Epidermal melanocyte (primary cell): ENCODE measurements at regions not wholly inside any gene's neighbourhood (a gene's known extent, or its start where the extent isn't known, plus 50 kb on each side); places are given as distances from the start of the nearest gene placed in this dataset.
"Not testable (repeated sequence)": the region's sequence is repeated elsewhere in the genome, so short reads cannot be mapped to it uniquely, and the experiment has no call there.

Source experiments
- DNase-seq: peaks from one replicate; pipeline ENCODE4 v3.0.0; 2011; ENCODE audit warnings: low spot score; ENCODE audit not compliant: insufficient read length

- DNase-seq: no peak
Observed at GRCh38 chr11:126149759-126150625, 61.5 kb downstream of the RPUSD4 start.

DNA sequence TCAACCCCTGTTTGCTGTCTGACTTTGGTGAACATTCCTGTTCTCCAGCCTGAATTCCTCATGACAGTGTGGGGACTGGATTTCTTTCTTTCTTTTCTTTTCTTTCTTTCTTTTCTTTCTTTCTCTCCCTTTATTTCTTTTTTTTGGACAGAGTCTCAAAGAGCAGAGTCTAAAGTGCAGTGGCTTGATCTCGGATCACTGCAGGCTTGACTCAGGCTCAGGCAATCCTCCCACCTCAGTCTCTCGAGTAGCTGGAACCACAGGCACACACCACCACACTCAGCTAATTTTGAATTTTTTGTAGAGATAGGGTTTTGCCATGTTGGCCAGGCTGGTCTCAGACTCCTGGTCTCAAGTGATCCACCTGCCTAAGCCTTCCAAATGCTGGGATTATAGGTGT lies 63.1 kb downstream of the RPUSD4 start:
- DNase-seq: no peak

- no peak for DNase-seq
Observed at GRCh38 chr11:126147208-126148111, 64.0 kb downstream of the RPUSD4 start.

GRCh38 chr11:126146454-126147192 lies 64.8 kb downstream of the RPUSD4 start:
- peak; percentile 69 for DNase-seq

GRCh38 chr11:126145954-126146353 lies 65.5 kb downstream of the RPUSD4 start:
- DNase-seq: no peak

DNA sequence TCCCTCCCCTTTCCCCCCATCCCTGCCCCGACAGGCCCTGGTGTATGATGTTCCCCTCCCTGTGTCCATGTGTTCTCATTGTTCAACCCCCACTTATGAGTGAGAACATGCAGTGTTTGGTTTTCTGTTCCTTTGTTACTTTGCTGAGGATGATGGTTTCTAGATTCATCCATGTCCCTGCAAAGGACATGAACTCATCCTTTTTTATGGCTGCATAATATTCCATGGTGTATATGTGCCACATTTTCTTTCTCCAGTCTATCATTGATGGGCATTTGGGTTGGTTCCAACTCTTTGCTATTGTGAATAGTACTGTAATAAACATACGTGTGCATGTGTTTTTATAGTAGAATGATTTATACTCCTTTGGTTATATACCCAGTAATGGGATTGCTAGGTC lies 68.0 kb downstream of the RPUSD4 start:
- DNase-seq: not testable (repeated sequence)

- peak; percentile 73 for DNase-seq
Observed at GRCh38 chr11:126140926-126141280, 70.5 kb downstream of the RPUSD4 start.

- DNase-seq: no peak
Observed at GRCh38 chr11:126140201-126140925, 71.1 kb downstream of the RPUSD4 start.

DNA sequence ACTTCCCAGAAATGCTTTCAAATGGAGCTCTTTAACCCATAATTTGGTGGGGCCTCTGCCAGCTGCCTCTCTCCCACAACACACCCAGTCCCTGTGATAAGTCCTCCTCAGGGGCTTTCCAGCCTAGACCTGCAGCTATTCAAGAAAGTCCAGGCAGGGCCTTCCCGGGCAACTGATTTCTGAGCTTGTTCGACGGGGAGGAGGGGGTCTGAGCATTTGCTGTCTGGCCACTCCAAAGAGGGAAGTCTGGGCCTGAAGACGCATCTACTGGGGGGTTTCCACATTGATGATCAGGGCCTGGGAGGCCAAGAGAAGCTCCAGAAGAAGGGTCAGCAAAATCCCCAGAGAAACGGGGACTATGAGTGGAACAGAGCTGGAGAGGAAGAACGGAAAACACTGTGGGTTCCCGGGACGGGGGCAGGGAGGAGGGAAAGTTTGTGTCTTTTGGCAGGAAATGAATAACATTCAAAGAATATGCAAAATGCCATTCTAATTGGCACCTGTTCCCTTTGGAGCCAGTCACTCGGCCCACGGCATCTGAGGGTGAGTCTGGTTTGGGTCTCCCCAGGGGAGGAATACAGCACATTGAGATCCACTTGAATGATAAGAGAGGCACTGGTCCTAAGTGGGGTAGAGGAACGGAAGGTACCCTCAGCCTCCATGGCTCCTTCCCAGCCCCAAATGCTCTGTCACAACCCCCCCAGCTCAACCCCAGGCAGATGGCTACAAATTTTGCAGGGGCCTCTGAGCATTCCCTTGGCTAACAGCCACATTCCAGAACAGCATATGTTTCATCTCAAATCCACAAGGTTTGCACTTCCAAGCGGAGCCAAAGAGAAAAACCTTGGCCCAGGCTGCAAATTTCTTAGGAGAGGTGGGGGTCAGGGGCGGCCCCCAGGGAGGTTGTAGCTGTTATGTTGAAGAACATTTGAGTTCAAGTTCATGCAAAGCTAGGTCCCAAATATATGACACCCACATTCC lies 72.0 kb downstream of the RPUSD4 start:
- no peak for DNase-seq

DNA sequence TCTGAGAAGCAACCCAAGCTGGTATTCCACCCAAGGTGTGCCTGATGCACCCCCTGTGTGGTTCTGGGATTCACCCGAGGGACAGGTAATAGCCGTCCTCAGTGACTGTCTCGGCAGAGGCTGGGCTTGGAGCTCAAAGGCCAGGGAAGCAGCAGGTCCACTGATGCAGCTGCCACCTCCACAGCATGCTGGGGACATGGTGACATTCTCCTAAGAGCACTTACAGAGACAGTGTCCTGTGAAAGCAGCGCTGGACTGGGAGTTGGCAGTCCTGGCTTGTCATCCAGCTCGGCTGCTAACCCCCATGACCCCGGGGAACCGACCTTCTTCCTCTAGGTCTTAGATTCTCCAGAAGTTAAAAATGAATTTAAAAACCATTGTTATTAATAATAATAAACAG lies 72.8 kb downstream of the RPUSD4 start:
- DNase-seq: no peak

- DNase-seq: no peak
Observed at GRCh38 chr11:126137136-126137535, 74.3 kb downstream of the RPUSD4 start.

GRCh38 chr11:126136507-126136906 lies 73.8 kb upstream of the CDON start:
- DNase-seq: peak; percentile 42

DNA sequence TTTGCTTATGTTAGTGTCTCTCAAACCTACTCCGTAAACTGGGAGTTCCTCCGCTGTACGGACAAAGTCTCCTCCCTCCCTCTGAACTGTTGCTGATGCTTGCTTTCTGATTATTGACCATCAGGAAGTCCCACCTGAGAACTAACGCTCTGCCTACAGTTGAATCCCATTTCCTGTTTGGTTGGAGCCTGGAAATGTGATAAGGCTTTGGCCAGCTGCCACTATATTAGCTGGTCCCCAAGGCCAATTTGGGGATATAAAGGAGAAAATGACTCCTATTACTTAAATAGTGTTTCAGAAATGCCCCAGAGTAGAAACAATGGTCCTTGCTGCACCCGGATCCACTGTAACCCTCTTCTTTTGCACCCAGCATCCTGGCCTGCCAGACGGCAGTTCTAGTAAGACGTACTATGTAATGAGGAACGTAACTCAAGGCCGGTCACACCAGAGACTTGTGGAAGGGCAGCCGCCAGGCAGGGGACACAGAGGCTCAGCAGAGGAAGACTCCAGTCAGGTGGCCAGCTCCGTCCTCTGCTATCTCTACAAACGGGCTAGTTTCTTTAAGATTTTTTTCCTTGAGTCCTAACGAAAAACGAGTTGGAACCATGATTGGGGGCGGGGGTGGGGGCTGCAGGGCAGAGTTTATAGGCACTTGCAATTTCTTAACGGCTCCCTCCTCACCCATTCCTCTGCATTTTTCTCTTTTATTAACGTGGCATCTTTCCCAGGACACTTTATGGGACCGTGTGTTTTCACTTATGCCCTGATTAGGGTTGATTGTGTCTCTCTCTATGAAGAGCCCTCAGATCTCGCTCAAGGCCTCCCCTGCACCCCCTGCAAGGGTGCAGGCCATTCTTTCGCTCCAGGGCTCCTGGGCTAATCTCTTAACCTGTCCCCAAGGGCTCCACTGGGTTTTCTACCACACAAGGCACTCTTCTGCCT lies 72.8 kb upstream of the CDON start:
- no peak for DNase-seq

DNA sequence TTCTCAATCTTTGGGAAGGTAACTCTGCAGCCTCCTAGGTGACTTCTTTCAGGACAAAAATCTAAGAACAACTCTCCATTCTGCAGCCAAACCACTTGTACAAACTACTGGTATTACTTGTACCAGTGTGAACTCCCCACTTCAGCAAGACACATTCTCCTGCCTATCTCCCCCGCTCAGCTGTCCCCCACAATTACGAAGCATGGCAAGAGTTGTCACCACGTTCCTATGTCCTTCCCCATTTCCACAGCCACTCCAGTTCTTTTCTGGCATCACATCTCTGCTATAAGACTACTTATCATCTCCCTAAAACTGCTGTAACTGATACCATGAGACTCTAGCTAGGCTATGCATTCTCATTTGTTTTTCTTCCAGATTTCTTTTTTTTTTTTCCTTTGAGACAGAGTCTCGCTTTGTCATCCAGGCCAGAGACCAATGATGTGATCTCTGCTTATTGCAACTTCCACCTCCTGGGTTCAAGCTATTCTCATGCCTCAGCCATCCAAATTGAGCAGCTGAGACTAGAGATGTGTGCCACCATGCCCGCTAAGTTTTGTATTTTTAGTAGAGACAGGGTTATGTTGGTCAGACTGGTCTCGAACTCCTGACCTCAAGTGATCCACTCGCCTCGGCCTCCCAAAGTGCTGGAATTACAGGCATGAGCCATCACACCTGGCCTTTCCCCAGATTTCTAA lies 71.9 kb upstream of the CDON start:
- DNase-seq: no peak

DNA sequence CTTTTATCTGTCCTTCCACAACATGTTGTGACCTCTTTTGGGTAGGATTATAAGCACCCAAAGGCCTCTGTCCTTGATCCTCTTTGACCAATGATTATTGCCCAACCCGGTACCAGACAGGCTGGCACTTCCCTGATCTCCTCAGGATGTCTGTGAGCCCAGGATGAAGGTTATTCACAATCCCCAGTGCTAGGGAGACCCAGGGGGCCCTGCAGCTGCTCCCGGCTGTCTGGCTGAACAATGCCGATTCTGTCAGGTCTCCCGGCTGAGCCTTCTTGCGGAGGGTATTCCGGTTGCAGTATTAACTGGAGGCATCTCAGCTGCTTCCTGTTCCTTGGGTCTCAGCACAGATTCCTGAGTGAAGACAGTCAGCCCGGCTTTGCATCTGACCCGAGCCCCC lies 71.2 kb upstream of the CDON start:
- DNase-seq: no peak

GRCh38 chr11:126132319-126132718 lies 69.7 kb upstream of the CDON start:
- no peak for DNase-seq

- DNase-seq: not testable (repeated sequence)
Observed at GRCh38 chr11:126130781-126131180, 68.1 kb upstream of the CDON start.
